DND-41 (cell line): ENCODE measurements at regions not wholly inside any gene's neighbourhood (a gene's known extent, or its start where the extent isn't known, plus 50 kb on each side); places are given as distances from the start of the nearest gene placed in this dataset.

Source experiments
- ATAC-seq: fragments of 200-7000 bp; cut with Tn5 transposase; 3 replicates; pipeline ENCODE4 v1.9.1; 2021; ENCODE audit warnings: low read depth; ENCODE audit not compliant: insufficient read depth
- DNase-seq: peaks from one replicate; pipeline ENCODE4 v3.0.0-alpha.2; 2020
- H2AFZ ChIP-seq: 2 replicates; pipeline ENCODE4 v1.6.0; 2012; ENCODE audit warnings: low read depth, low read length
- H3K27ac ChIP-seq: 2 replicates; pipeline ENCODE4 v1.5.1; 2012; ENCODE audit warnings: low read length, inconsistent platforms
- H3K27me3 ChIP-seq: fragments of 200-600 bp; sonication (generic); 2 replicates; pipeline ENCODE4 v1.6.0; 2012; ENCODE audit warnings: low read length, mild to moderate bottlenecking, inconsistent platforms; ENCODE audit not compliant: insufficient read depth, poor library complexity
- H3K36me3 ChIP-seq: 2 replicates; pipeline ENCODE4 v1.5.1; 2012; ENCODE audit warnings: low read length, inconsistent platforms; ENCODE audit not compliant: insufficient read depth
- H3K4me1 ChIP-seq: 2 replicates; pipeline ENCODE4 v1.5.1; 2012; ENCODE audit warnings: mild to moderate bottlenecking, low read length; ENCODE audit not compliant: insufficient read depth
- H3K4me2 ChIP-seq: 2 replicates; pipeline ENCODE4 v1.6.0; 2012; ENCODE audit warnings: mild to moderate bottlenecking, moderate library complexity, low read length, inconsistent platforms; ENCODE audit not compliant: insufficient read depth
- H3K4me3 ChIP-seq, 2 experiments: fragments of 200-600 bp in 1 of 2; shearing (Covaris generic) in 1 of 2; 2 replicates each; pipeline ENCODE4 v1.5.1; 2012 to 2016; ENCODE audit warnings: inconsistent platforms in 2 of 2, low read length in 2 of 2, mild to moderate bottlenecking in 2 of 2, low read depth in 1 of 2, moderate library complexity in 1 of 2
- H3K79me2 ChIP-seq: 2 replicates; pipeline ENCODE4 v1.6.0; 2012; ENCODE audit warnings: low read length, inconsistent platforms; ENCODE audit not compliant: insufficient read depth
- H3K9ac ChIP-seq: 2 replicates; pipeline ENCODE4 v1.6.0; 2012; ENCODE audit warnings: low read depth, mild to moderate bottlenecking, inconsistent platforms, low read length, moderate library complexity
- H3K9me3 ChIP-seq: 2 replicates; pipeline ENCODE4 v1.5.1; 2012; ENCODE audit warnings: low read length, moderate library complexity, mild to moderate bottlenecking, inconsistent platforms; ENCODE audit not compliant: insufficient read depth, severe bottlenecking
- H4K20me1 ChIP-seq: 2 replicates; pipeline ENCODE4 v1.6.0; 2012; ENCODE audit warnings: low read length; ENCODE audit not compliant: insufficient read depth
- EZH2 ChIP-seq: IDR thresholded peaks from 3 replicates; pipeline ENCODE4 v1.6.1; 2012; ENCODE audit warnings: borderline replicate concordance, low read depth, mild to moderate bottlenecking, moderate library complexity, low read length, inconsistent platforms; ENCODE audit not compliant: severe bottlenecking
- TF ChIP-seq, protein P1 (sequence below): IDR thresholded peaks from 2 replicates; pipeline ENCODE4 v1.5.1; 2012; ENCODE audit warnings: borderline replicate concordance, low read length, moderate library complexity, mild to moderate bottlenecking; ENCODE audit not compliant: poor library complexity, severe bottlenecking; ENCODE audit errors: extremely low read depth

DNA sequence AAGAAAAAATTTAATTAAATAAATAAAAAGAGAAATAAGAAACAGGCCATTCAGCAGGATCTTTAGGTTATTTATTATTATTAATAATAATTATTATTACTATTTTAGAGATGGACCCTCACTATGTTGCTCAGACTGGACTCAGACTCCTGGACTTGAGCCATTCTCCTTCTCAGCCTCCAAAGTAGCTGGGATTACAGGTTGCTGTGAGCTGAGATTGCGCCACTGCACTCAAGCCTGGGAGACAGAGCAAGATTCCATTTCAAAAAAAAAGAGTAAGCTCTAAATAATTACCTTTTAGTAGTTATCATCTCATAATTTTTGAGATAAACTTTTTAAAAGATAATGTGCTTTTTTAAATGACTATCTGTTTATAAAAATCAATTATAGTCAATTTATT, 1102.8 kb upstream of the GJE1 start:
- Histone ChIP-seq H3K4me2 (no peak overlapping the region), H3K27ac (no peak overlapping the region), H3K9ac (no peak overlapping the region), H3K79me2 (no peaks in the 10 kb centered on the region), H3K36me3 (no peaks in the 10 kb centered on the region), H3K9me3 (no peaks in the 10 kb centered on the region), H3K4me3 (no peak overlapping the region), H4K20me1 (no peaks in the 10 kb centered on the region), H3K4me1 (no peaks in the 10 kb centered on the region), H3K27me3 (no peaks in the 10 kb centered on the region), H2AFZ (no peak overlapping the region)
- TF ChIP-seq, protein P1, sequence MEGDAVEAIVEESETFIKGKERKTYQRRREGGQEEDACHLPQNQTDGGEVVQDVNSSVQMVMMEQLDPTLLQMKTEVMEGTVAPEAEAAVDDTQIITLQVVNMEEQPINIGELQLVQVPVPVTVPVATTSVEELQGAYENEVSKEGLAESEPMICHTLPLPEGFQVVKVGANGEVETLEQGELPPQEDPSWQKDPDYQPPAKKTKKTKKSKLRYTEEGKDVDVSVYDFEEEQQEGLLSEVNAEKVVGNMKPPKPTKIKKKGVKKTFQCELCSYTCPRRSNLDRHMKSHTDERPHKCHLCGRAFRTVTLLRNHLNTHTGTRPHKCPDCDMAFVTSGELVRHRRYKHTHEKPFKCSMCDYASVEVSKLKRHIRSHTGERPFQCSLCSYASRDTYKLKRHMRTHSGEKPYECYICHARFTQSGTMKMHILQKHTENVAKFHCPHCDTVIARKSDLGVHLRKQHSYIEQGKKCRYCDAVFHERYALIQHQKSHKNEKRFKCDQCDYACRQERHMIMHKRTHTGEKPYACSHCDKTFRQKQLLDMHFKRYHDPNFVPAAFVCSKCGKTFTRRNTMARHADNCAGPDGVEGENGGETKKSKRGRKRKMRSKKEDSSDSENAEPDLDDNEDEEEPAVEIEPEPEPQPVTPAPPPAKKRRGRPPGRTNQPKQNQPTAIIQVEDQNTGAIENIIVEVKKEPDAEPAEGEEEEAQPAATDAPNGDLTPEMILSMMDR, result no peak
- no peak for TF ChIP-seq EZH2
- ATAC-seq, result no peak
- no peak for DNase-seq

DNA sequence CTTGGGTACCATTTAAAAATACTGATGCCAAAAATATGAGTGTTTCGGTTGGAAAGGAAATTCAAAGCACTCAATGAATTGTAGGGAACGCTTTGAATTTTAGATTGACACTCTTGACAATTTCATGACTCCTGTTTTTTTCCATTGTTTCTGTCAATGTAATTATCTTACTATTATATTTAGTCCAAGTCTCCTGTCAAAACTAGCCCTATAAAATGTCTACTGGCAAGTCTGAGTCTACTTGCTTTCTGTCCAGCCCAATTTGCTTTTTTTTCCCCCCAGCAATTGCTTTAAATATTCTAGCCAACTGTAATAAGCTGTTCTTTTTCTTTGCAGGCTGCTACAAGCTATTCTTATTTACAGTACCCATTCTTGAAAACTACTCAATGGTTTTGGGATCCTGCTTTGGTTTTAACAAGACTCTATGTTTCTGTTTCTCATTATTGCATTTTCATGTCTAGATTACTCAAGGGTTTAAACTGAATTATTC, 1103.9 kb upstream of the GJE1 start:
- H3K9me3 ChIP-seq, result no peaks in the 10 kb centered on the region
- ATAC-seq (no peak), DNase-seq (no peak)
- no peaks in the 10 kb centered on the region for H4K20me1 ChIP-seq
- H3K27me3 ChIP-seq, result no peaks in the 10 kb centered on the region
- H3K27ac ChIP-seq, result no peak overlapping the region
- no peak overlapping the region for H2AFZ ChIP-seq
- no peak overlapping the region for H3K4me3 ChIP-seq
- TF ChIP-seq EZH2, result no peak
- TF ChIP-seq, protein P1, result no peak
- no peaks in the 10 kb centered on the region for H3K4me1 ChIP-seq
- H3K36me3 ChIP-seq, result no peaks in the 10 kb centered on the region
- no peaks in the 10 kb centered on the region for H3K79me2 ChIP-seq
- no peak overlapping the region for H3K4me2 ChIP-seq
- H3K9ac ChIP-seq, result no peak overlapping the region

DNA sequence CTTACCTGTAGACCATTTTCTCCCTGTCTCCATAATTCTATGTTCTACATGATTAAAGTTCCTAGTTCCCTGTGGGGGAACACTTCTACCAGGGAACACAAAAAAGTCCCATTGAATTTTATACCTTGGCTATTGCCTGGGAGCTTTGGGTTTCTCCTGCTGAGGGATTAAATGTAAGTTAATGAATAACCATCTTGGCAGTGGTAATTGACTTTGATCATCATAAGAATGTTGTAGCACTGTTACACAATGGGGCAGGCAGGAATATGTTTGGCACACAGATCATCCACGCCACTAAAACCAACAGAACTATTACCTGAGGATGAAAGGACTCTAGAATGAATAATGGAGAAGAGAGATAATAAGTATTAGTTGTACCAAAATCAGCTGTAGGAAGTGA, 1106.2 kb upstream of the GJE1 start:
- no peak for ATAC-seq
- Histone ChIP-seq H3K9me3 (no peaks in the 10 kb centered on the region), H3K9ac (no peak overlapping the region), H4K20me1 (no peaks in the 10 kb centered on the region), H3K4me3 (no peak overlapping the region), H3K4me2 (no peak overlapping the region), H3K36me3 (no peaks in the 10 kb centered on the region), H3K4me1 (no peaks in the 10 kb centered on the region), H2AFZ (no peak overlapping the region), H3K27me3 (no peaks in the 10 kb centered on the region), H3K79me2 (no peaks in the 10 kb centered on the region), H3K27ac (no peak overlapping the region)
- TF ChIP-seq, protein P1, result no peak
- TF ChIP-seq EZH2, result no peak
- DNase-seq, result no peak

DNA sequence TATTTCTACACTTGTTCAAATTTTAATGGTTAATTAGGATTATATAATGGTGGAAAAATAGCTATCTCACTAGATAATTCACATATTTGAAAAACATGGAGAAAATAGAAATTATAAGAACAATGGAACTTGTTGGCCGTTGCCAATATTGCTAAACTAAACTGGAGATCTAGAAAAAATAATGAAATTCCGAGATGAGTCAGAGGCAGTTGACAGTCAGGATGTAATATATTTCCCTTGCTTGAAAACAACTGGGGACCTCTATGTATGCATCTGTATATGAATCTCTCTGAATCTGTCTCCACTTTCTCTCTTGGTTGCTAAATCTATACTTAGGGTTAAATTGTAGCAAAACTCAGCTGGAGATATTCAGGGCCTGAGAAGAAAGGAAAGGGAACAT, 1108.2 kb upstream of the GJE1 start:
- H2AFZ ChIP-seq, result no peak overlapping the region
- H3K27ac ChIP-seq, result no peak overlapping the region
- no peaks in the 10 kb centered on the region for H3K79me2 ChIP-seq
- no peak overlapping the region for H3K4me3 ChIP-seq
- no peaks in the 10 kb centered on the region for H3K9me3 ChIP-seq
- ATAC-seq, result no peak
- no peaks in the 10 kb centered on the region for H3K27me3 ChIP-seq
- no peak overlapping the region for H3K4me2 ChIP-seq
- no peak for DNase-seq
- H3K36me3 ChIP-seq, result no peaks in the 10 kb centered on the region
- H3K9ac ChIP-seq, result no peak overlapping the region
- TF ChIP-seq EZH2, result no peak
- TF ChIP-seq, protein P1, result no peak
- H4K20me1 ChIP-seq, result no peaks in the 10 kb centered on the region
- H3K4me1 ChIP-seq, result no peaks in the 10 kb centered on the region
